Endodermal cell (in vitro differentiated cells): ENCODE measurements at regions not wholly inside any gene's neighbourhood (a gene's known extent, or its start where the extent isn't known, plus 50 kb on each side); places are given as distances from the start of the nearest gene placed in this dataset.

Source experiments
- DNase-seq: peaks from one replicate; pipeline ENCODE4 v3.0.0-alpha.2; 2017
- H3K27ac ChIP-seq: 2 replicates; pipeline ENCODE4 v1.5.1; 2013; ENCODE audit warnings: mild to moderate bottlenecking, low read depth, low read length, moderate library complexity
- H3K27me3 ChIP-seq: 2 replicates; pipeline ENCODE4 v1.6.1; 2013; ENCODE audit warnings: mild to moderate bottlenecking, low read length, moderate library complexity; ENCODE audit not compliant: insufficient read depth, control insufficient read depth, poor library complexity, severe bottlenecking
- H3K36me3 ChIP-seq: 2 replicates; pipeline ENCODE4 v1.7.0; 2013; ENCODE audit warnings: mild to moderate bottlenecking, low read length, moderate library complexity; ENCODE audit not compliant: control insufficient read depth, insufficient read depth
- H3K4me1 ChIP-seq: one replicate; pipeline ENCODE4 v1.7.0; 2013; ENCODE audit warnings: low read length; ENCODE audit not compliant: control insufficient read depth, insufficient read depth
- H3K4me3 ChIP-seq: 2 replicates; pipeline ENCODE4 v1.5.1; 2013; ENCODE audit warnings: mild to moderate bottlenecking, low read length, moderate library complexity
- H3K9ac ChIP-seq: 2 replicates; pipeline ENCODE4 v1.6.1; 2013; ENCODE audit warnings: mild to moderate bottlenecking, low read length, moderate library complexity; ENCODE audit not compliant: poor library complexity, severe bottlenecking; ENCODE audit errors: extremely low read depth
- H3K9me3 ChIP-seq: 2 replicates; pipeline ENCODE4 v1.6.1; 2013; ENCODE audit warnings: mild to moderate bottlenecking, low read length, moderate library complexity; ENCODE audit not compliant: control insufficient read depth
- H3K27ac Mint-ChIP-seq: 2 replicates; pipeline ENCODE4 v1.8.0; 2020; ENCODE audit warnings: mixed read lengths
- H3K27me3 Mint-ChIP-seq: 2 replicates; pipeline ENCODE4 v1.8.0; 2021; ENCODE audit warnings: mild to moderate bottlenecking, mixed read lengths; ENCODE audit not compliant: insufficient read depth
- H3K36me3 Mint-ChIP-seq: 2 replicates; pipeline ENCODE4 v1.8.0; 2020; ENCODE audit warnings: low read depth, mixed read lengths
- H3K4me1 Mint-ChIP-seq: 2 replicates; pipeline ENCODE4 v1.8.0; 2020; ENCODE audit warnings: mixed read lengths
- H3K4me3 Mint-ChIP-seq: 2 replicates; pipeline ENCODE4 v1.8.0; 2020; ENCODE audit warnings: mild to moderate bottlenecking, moderate library complexity, mixed read lengths
- H3K9me3 Mint-ChIP-seq: 2 replicates; pipeline ENCODE4 v1.8.0; 2020; ENCODE audit warnings: mild to moderate bottlenecking, mixed read lengths
- CTCF ChIP-seq: fragments of 200-600 bp; sonication (generic); conservative IDR thresholded peaks from 2 replicates; pipeline ENCODE4 v1.5.0; 2021; ENCODE audit warnings: antibody characterized with exemption, mild to moderate bottlenecking
- WGBS, 2 experiments: methylation state at CpG; one replicate each; pipeline versions ENCODE4 v1.1.5 to v1.1.7; 2013; ENCODE audit warnings: missing lambda C conversion rate in 2 of 2, mixed read lengths in 1 of 2; ENCODE audit not compliant: insufficient coverage in 1 of 2, insufficient read length in 1 of 2; 5-methylcytosine and 5-hydroxymethylcytosine counted together

- no peaks in the 10 kb centered on the region for H3K36me3 Mint-ChIP-seq
- no peak for DNase-seq
- no peak overlapping the region for H3K4me3 Mint-ChIP-seq
- H3K27me3 ChIP-seq = no peaks in the 10 kb centered on the region
- H3K27ac ChIP-seq = no peak overlapping the region
- no peak overlapping the region for H3K4me3 ChIP-seq
- no peak for TF ChIP-seq CTCF
- H3K4me1 ChIP-seq = no peaks in the 10 kb centered on the region
- no peak overlapping the region for H3K27ac Mint-ChIP-seq
- H3K4me1 Mint-ChIP-seq = peaks cover 2% of the 10 kb centered on the region
- H3K9me3 Mint-ChIP-seq = no peaks in the 10 kb centered on the region
- WGBS, 2 experiments = 88 to 98% methylated on average over 1 to 2 of the region's 2 CpGs
- H3K36me3 ChIP-seq = no peaks in the 10 kb centered on the region
- H3K27me3 Mint-ChIP-seq = peaks cover 4% of the 10 kb centered on the region
- no peaks in the 10 kb centered on the region for H3K9me3 ChIP-seq
- H3K9ac ChIP-seq = no peak overlapping the region
Measured at GRCh38 chr21:40936178-40936577, 89.2 kb upstream of the DSCAM start.

- no peak overlapping the region for H3K4me3 Mint-ChIP-seq
- WGBS, 2 experiments = 93% methylated on average over 8 to 10 of the region's 10 CpGs
- no peaks in the 10 kb centered on the region for H3K36me3 ChIP-seq
- no peak overlapping the region for H3K27ac Mint-ChIP-seq
- H3K9me3 Mint-ChIP-seq = no peaks in the 10 kb centered on the region
- H3K4me1 ChIP-seq = no peaks in the 10 kb centered on the region
- no peaks in the 10 kb centered on the region for H3K9me3 ChIP-seq
- H3K27ac ChIP-seq = no peak overlapping the region
- H3K4me1 Mint-ChIP-seq = peaks cover 2% of the 10 kb centered on the region
- peaks cover 4% of the 10 kb centered on the region for H3K27me3 Mint-ChIP-seq
- no peak overlapping the region for H3K9ac ChIP-seq
- TF ChIP-seq CTCF = no peak
- H3K27me3 ChIP-seq = no peaks in the 10 kb centered on the region
- no peak overlapping the region for H3K4me3 ChIP-seq
- no peak for DNase-seq
- H3K36me3 Mint-ChIP-seq = no peaks in the 10 kb centered on the region
Measured at GRCh38 chr21:40936771-40937261, 89.9 kb upstream of the DSCAM start.

- H3K4me1 Mint-ChIP-seq = peaks cover 2% of the 10 kb centered on the region
- Histone ChIP-seq H3K9ac (no peak overlapping the region), H3K27ac (no peak overlapping the region), H3K9me3 (no peaks in the 10 kb centered on the region), H3K4me3 (no peak overlapping the region), H3K36me3 (no peaks in the 10 kb centered on the region), H3K4me1 (no peaks in the 10 kb centered on the region), H3K27me3 (no peaks in the 10 kb centered on the region)
- H3K4me3 Mint-ChIP-seq = no peak overlapping the region
- 94 to 96% methylated on average over 2 of the region's 2 CpGs for WGBS, 2 experiments
- TF ChIP-seq CTCF = no peak
- no peaks in the 10 kb centered on the region for H3K36me3 Mint-ChIP-seq
- H3K9me3 Mint-ChIP-seq = no peaks in the 10 kb centered on the region
- H3K27ac Mint-ChIP-seq = no peak overlapping the region
- DNase-seq = no peak
- peaks cover 3% of the 10 kb centered on the region for H3K27me3 Mint-ChIP-seq
Measured at GRCh38 chr21:40938078-40938477, 91.1 kb upstream of the DSCAM start.
